ENCODE measurements at regions not wholly inside any gene's neighbourhood (a gene's known extent, or its start where the extent isn't known, plus 50 kb on each side); places are given as distances from the start of the nearest gene placed in this dataset.

GRCh38 chr2:21999522-21999921 lies 875.8 kb downstream of the TDRD15 start:
- H3K27ac ChIP-seq (ENCODE audit: low read length): no peak overlapping the region
- no peaks in the 10 kb centered on the region for H3K4me1 ChIP-seq (ENCODE audit: low read length)
- no peak overlapping the region for H3K4me2 ChIP-seq (ENCODE audit: low read length)
- H3K79me2 ChIP-seq (ENCODE audit: low read length): no peaks in the 10 kb centered on the region
- no peaks in the 10 kb centered on the region for H3K36me3 ChIP-seq (replicated peaks; ENCODE audit: low read depth, low read length)
- no peaks in the 10 kb centered on the region for H3K9me3 ChIP-seq (ENCODE audit: insufficient read depth, low read length)
- no peak for TF ChIP-seq CTCF (IDR thresholded peaks at IDR 0.05; ENCODE audit: low read depth, low read length)
- H3K27me3 ChIP-seq (ENCODE audit: low read depth, low read length): no peaks in the 10 kb centered on the region
- H2AFZ ChIP-seq (ENCODE audit: low read depth, low read length): no peak overlapping the region
- H3K9ac ChIP-seq (ENCODE audit: low read length): no peak overlapping the region
- H4K20me1 ChIP-seq (ENCODE audit: insufficient read depth, low read length): no peaks in the 10 kb centered on the region
- H3K4me3 ChIP-seq (ENCODE audit: low read length): no peak overlapping the region

DNA sequence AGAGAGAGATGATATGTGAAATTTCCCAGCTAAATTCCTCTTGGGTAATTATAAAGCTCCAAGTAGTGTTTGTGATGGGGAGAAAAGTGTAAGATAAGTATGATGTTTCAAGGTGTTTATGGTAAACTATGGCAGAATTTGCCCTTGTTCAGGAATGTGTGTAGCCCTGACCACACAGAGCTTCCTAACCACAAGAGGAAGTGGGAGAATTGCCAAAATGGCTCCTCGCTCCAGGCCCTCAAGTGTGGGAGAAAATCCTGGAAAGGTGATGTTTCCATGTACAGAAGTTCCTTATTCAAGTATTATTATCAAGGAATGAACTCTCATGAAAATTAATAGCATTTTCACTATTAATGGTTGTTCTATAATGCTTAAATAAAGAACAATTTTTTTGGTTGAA lies 878.3 kb downstream of the TDRD15 start:
- no peaks in the 10 kb centered on the region for H3K36me3 ChIP-seq (replicated peaks; ENCODE audit: low read depth, low read length)
- no peak overlapping the region for H3K27ac ChIP-seq (ENCODE audit: low read length)
- no peaks in the 10 kb centered on the region for H3K79me2 ChIP-seq (ENCODE audit: low read length)
- H3K4me3 ChIP-seq (ENCODE audit: low read length): no peak overlapping the region
- no peak overlapping the region for H3K9ac ChIP-seq (ENCODE audit: low read length)
- TF ChIP-seq EZH2phosphoT487 (IDR thresholded peaks at IDR 0.05; ENCODE audit: low read depth): no peak
- no peak for TF ChIP-seq CTCF (IDR thresholded peaks at IDR 0.05; ENCODE audit: low read depth, low read length)
- H3K9me3 ChIP-seq (ENCODE audit: insufficient read depth, low read length): no peaks in the 10 kb centered on the region
- no peaks in the 10 kb centered on the region for H3K4me1 ChIP-seq (ENCODE audit: low read length)
- H4K20me1 ChIP-seq (ENCODE audit: insufficient read depth, low read length): no peaks in the 10 kb centered on the region
- no peak overlapping the region for H2AFZ ChIP-seq (ENCODE audit: low read depth, low read length)
- no peak overlapping the region for H3K4me2 ChIP-seq (ENCODE audit: low read length)
- H3K27me3 ChIP-seq (ENCODE audit: low read depth, low read length): no peaks in the 10 kb centered on the region

- Histone ChIP-seq H3K27ac (ENCODE audit: low read length) (no peak overlapping the region), H3K9ac (ENCODE audit: low read length) (no peak overlapping the region), H3K4me3 (ENCODE audit: low read length) (no peak overlapping the region), H3K4me1 (ENCODE audit: low read length) (no peaks in the 10 kb centered on the region), H2AFZ (ENCODE audit: low read depth, low read length) (no peak overlapping the region), H3K4me2 (ENCODE audit: low read length) (no peak overlapping the region), H4K20me1 (ENCODE audit: insufficient read depth, low read length) (no peaks in the 10 kb centered on the region), H3K9me3 (ENCODE audit: insufficient read depth, low read length) (no peaks in the 10 kb centered on the region), H3K27me3 (ENCODE audit: low read depth, low read length) (no peaks in the 10 kb centered on the region), H3K79me2 (ENCODE audit: low read length) (no peaks in the 10 kb centered on the region), H3K36me3 (replicated peaks; ENCODE audit: low read depth, low read length) (no peaks in the 10 kb centered on the region)
- TF ChIP-seq CTCF (IDR thresholded peaks at IDR 0.05; ENCODE audit: low read depth, low read length) (no peak), EZH2phosphoT487 (IDR thresholded peaks at IDR 0.05; ENCODE audit: low read depth) (no peak)
Observed at GRCh38 chr2:22003270-22003669, 879.5 kb downstream of the TDRD15 start.

DNA sequence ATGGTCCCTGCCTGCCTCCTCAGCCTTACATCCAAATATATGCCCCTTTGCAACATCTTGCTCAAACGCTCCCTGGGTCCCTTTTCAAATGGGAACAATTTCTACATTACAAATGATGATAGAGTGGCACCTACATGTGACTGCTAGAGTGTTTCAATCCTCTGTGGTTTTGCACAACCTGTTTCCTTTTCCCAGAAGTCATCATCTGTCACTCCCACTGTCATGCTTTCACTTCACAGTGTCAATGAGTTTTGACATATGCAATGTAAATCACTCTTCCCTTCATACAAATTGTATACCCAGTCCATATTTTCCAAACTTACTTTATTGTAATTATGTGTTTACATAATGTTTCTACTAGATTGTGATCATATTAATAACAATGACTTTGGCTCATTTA lies 887.3 kb downstream of the TDRD15 start:
- no peaks in the 10 kb centered on the region for H3K79me2 ChIP-seq (ENCODE audit: low read length)
- H3K9me3 ChIP-seq (ENCODE audit: insufficient read depth, low read length): no peaks in the 10 kb centered on the region
- no peaks in the 10 kb centered on the region for H4K20me1 ChIP-seq (ENCODE audit: insufficient read depth, low read length)
- no peak overlapping the region for H3K9ac ChIP-seq (ENCODE audit: low read length)
- H2AFZ ChIP-seq (ENCODE audit: low read depth, low read length): no peak overlapping the region
- TF ChIP-seq EZH2phosphoT487 (IDR thresholded peaks at IDR 0.05; ENCODE audit: low read depth) (no peak), CTCF (IDR thresholded peaks at IDR 0.05; ENCODE audit: low read depth, low read length) (no peak)
- H3K27ac ChIP-seq (ENCODE audit: low read length): no peak overlapping the region
- no peaks in the 10 kb centered on the region for H3K36me3 ChIP-seq (replicated peaks; ENCODE audit: low read depth, low read length)
- no peak overlapping the region for H3K4me2 ChIP-seq (ENCODE audit: low read length)
- H3K27me3 ChIP-seq (ENCODE audit: low read depth, low read length): no peaks in the 10 kb centered on the region
- no peak overlapping the region for H3K4me3 ChIP-seq (ENCODE audit: low read length)
- no peaks in the 10 kb centered on the region for H3K4me1 ChIP-seq (ENCODE audit: low read length)
